ENCODE measurements at regions not wholly inside any gene's neighbourhood (a gene's known extent, or its start where the extent isn't known, plus 50 kb on each side); places are given as distances from the start of the nearest gene placed in this dataset.

DNA sequence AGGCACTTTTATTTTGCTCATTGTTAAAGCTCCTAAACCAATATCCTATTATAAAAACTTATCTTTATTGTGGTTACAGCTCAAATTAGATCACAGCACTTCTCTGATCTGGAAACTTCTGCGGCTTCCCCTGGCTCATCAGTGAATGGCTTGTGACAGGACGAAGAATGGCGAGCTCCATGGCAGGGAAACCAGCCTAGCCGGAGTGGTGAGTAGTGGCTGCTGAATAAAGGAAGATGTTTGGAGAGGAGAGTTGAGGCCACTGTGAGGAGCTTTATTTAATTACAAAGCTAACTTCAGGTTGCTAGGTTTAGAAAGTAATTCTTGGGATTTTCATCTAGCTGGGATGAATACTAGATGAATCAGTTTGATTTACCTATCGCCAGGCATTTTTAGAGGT is 213.5 kb downstream of the CYRIA start:
- Histone ChIP-seq H4K5ac (ENCODE audit: insufficient read length, low read depth, low read length) (no peak overlapping the region), H2AFZ (ENCODE audit: low read length) (no peak overlapping the region), H2BK120ac (replicated peaks; ENCODE audit: low read depth, low read length) (no peak overlapping the region), H4K8ac (ENCODE audit: extremely low read depth, insufficient read depth, low read length) (no peak overlapping the region; the same call in 1 of the 2 replicates), H3K79me1 (ENCODE audit: low read depth, low read length) (no peaks in the 10 kb centered on the region), H3K14ac (ENCODE audit: insufficient read length) (no peak overlapping the region), H2AK5ac (ENCODE audit: low read depth, low read length) (no peak overlapping the region), H3K36me3 (ENCODE audit: control insufficient read depth in 2 of 4, insufficient read depth in 4 of 4, low read length in 3 of 4) (no peaks in the 10 kb centered on the region), H3K9me3 (ENCODE audit: insufficient read depth in 2 of 2, low read depth in 1 of 2, low read length in 1 of 2) (no peaks in the 10 kb centered on the region), H3K9ac (replicated peaks in 1 of 4; ENCODE audit: extremely low read depth in 1 of 4, low read depth in 3 of 4, low read length in 3 of 4) (no peak overlapping the region), H3K18ac (ENCODE audit: extremely low read depth, low read length) (no peak overlapping the region), H3K56ac (replicated peaks; ENCODE audit: insufficient read length, low read depth, low read length) (no peak overlapping the region), H4K20me1 (replicated peaks in 1 of 2; ENCODE audit: control insufficient read depth in 1 of 2, insufficient read depth in 2 of 2, low read length in 2 of 2) (no peaks in the 10 kb centered on the region), H3K4ac (replicated peaks; ENCODE audit: insufficient read length, low read depth, low read length) (no peak overlapping the region), H3K4me1 (replicated peaks in 1 of 4; ENCODE audit: control insufficient read depth in 3 of 4, insufficient read depth in 4 of 4, low read length in 3 of 4) (no peaks in the 10 kb centered on the region), H3K79me2 (ENCODE audit: control insufficient read depth in 1 of 2, insufficient read depth in 2 of 2, low read length in 2 of 2) (no peaks in the 10 kb centered on the region), H2BK20ac (ENCODE audit: low read length) (no peak overlapping the region), H3K27ac (ENCODE audit: low read depth, low read length) (no peak overlapping the region), H3K4me2 (ENCODE audit: insufficient read depth in 1 of 2, low read depth in 2 of 2, low read length in 2 of 2) (no peak overlapping the region), H3K23me2 (ENCODE audit: low read depth, low read length) (no peaks in the 10 kb centered on the region), H3K27me3 (replicated peaks in 1 of 4; ENCODE audit: control insufficient read depth in 3 of 4, extremely low read depth in 1 of 4, insufficient read depth in 3 of 4, low read length in 3 of 4) (no peaks in the 10 kb centered on the region), H2BK5ac (ENCODE audit: low read depth, low read length) (no peak overlapping the region), H2BK15ac (ENCODE audit: low read length) (no peak overlapping the region), H2BK12ac (ENCODE audit: low read depth, low read length) (no peak overlapping the region), H3K23ac (ENCODE audit: insufficient read length) (no peak overlapping the region), H4K91ac (replicated peaks; ENCODE audit: insufficient read length, low read length) (no peak overlapping the region), H3K4me3 (ENCODE audit: extremely low read depth in 1 of 4, insufficient read depth in 2 of 4, low read depth in 3 of 4, low read length in 4 of 4) (no peak overlapping the region)
- DNase-seq (ENCODE audit: low read depth in 1 of 2, low spot score in 2 of 2) (no peak), FAIRE-seq (no peak)
- ChIA-PET CTCF (ENCODE audit: partially characterized antibody) (interaction anchor here (0.8 to 1.1 kb wide), 3 partner anchors 10 to 816 kb away, joined by 3 to 4 read pairs (median 3); no protein-coding TSS in a partner anchor), POLR2A (ENCODE audit: partially characterized antibody) (no interaction called here)
- WGBS, 2 experiments (ENCODE audit: extremely low coverage in 1 of 2, insufficient coverage in 1 of 2, insufficient read length in 1 of 2, insufficient replicate concordance in 2 of 2, low coverage in 1 of 2, low lambda C conversion rate in 2 of 2, missing lambda C conversion rate in 1 of 2) = 91% methylated on average over 5 of the region's 5 CpGs; no CpG with 5 or more reads in 1 of the 2 experiments
- TF ChIP-seq SRF (IDR thresholded peaks at IDR 0.05; ENCODE audit: low read depth, low read length) (no peak), EZH2 (IDR thresholded peaks at IDR 0.05; ENCODE audit: low read depth, low read length, severe bottlenecking) (no peak), YY1 (IDR thresholded peaks at IDR 0.05; ENCODE audit: low read depth, low read length) (no peak), NANOG (IDR thresholded peaks at IDR 0.05; ENCODE audit: insufficient read depth, low read depth, low read length, poor library complexity, severe bottlenecking) (no peak), CBX8 (IDR thresholded peaks at IDR 0.05; ENCODE audit: borderline replicate concordance, low read depth, low read length) (no peak), TCF12 (IDR thresholded peaks at IDR 0.05; ENCODE audit: low read depth, low read length) (no peak), CTBP2 (IDR thresholded peaks at IDR 0.05; ENCODE audit: borderline replicate concordance, insufficient read depth, insufficient read length, low read length) (no peak), GTF2F1 (IDR thresholded peaks at IDR 0.05; ENCODE audit: borderline replicate concordance, low read depth, low read length) (no peak), MAFK (IDR thresholded peaks at IDR 0.05; ENCODE audit: low read depth, low read length) (no peak), PHF8 (conservative IDR thresholded peaks at IDR 0.05; ENCODE audit: low read depth, low read length) (no peak), KDM1A (IDR thresholded peaks at IDR 0.05; ENCODE audit: borderline replicate concordance, low read length) (no peak)

Data from H1 (cell line).